CD4-positive, alpha-beta T cell treated with Interleukin-4 for 1 hour (primary cell): ENCODE measurements at regions not wholly inside any gene's neighbourhood (a gene's known extent, or its start where the extent isn't known, plus 50 kb on each side); places are given as distances from the start of the nearest gene placed in this dataset.

Source experiments
- DNase-seq, 2 donors: peaks; one replicate each; pipeline ENCODE4 v3.0.0-alpha.2; 2020 to 2022

- DNase-seq, result no peak
Observed at GRCh38 chr2:222146488-222146887, 152.3 kb downstream of the PAX3 start.

- DNase-seq, result no peak
Observed at GRCh38 chr2:222142027-222142426, 156.8 kb downstream of the PAX3 start.

DNA sequence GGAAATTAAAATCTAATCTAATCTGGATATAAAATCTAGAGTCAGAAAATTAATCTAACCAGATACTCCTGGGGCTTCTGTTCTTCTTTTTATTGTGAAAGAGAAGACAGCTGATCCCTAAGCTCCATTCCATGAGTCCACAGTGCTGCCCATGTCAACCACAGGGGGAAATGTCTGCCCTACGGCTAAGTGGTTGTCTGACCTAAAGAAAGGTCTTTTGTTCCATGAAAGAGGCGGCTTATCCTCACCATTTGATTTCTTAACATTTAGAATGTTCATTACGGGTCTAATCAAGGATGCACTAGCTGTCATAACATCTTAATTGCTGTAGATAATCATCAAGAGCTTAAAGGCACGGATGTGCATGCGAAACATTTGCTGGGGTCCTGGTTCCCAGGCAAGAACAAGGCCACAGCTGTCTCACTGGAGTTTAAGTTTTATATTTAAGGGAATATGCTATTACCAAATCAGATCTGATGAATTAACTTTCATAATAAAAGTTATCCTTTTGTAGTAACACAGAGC, 162.6 kb downstream of the PAX3 start:
- DNase-seq, result no peak

DNA sequence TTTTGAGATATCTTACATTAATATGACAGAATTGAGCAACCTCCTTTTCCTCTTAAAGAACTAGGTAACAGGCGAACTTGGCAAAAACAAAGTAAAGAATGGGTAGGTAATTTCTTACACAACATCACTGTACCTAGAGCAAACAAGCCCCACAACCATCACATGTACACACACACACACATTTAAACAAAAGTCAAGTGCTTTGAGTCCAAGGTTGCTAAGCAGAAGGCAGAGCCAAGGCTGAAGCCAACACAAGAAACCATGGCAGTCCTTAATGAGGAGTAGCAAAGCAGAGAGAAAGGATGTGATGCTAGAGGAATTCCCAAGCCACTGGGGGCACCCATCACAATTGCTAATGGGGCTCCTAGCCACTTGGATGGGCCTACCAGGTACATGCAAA, 164.1 kb downstream of the PAX3 start:
- no peak for DNase-seq

- DNase-seq, result no peak
Observed at GRCh38 chr2:222133897-222134296, 164.9 kb downstream of the PAX3 start.

GRCh38 chr2:222130855-222131254, 167.9 kb downstream of the PAX3 start:
- DNase-seq, result no peak

- no peak for DNase-seq
Observed at GRCh38 chr2:222127660-222128059, 171.1 kb downstream of the PAX3 start.

- DNase-seq, result no peak
Observed at GRCh38 chr2:222120933-222121332, 177.9 kb downstream of the PAX3 start.

- DNase-seq, result no peak
Observed at GRCh38 chr2:222115296-222115695, 183.5 kb downstream of the PAX3 start.

DNA sequence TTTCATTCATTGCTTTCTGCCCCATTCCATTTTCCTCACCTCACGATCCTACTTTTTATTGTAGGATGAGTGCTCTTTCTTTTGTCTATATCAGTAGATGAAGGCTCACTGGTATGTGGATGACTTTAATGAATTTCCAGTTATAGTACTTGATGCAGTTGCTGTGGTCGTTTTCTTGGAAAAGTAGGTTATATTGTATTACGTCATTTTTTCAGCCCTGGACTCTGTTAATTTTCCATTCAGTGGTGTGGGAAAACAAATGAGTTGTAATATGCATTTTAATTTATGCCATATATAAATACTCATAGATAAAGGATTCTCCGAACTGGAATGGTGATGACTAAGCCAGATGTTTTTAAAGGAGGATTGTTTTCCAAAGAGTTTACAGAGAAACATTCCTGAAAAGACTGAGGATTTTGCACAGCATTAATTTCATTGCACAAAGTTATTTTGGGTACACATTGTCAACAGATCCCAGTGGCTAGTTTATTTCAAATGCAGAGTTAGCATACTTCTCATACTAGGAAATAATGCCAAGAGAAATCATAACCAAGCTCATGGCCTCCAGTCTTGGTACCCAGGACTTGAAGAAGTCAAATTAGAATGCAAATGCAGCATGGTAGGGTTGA, 189.7 kb downstream of the PAX3 start:
- no peak for DNase-seq

GRCh38 chr2:222108497-222108896, 190.3 kb downstream of the PAX3 start:
- DNase-seq, result no peak

GRCh38 chr2:222105046-222105445, 193.8 kb downstream of the PAX3 start:
- no peak for DNase-seq

- no peak for DNase-seq
Observed at GRCh38 chr2:222102575-222103349, 196.0 kb downstream of the PAX3 start.

DNA sequence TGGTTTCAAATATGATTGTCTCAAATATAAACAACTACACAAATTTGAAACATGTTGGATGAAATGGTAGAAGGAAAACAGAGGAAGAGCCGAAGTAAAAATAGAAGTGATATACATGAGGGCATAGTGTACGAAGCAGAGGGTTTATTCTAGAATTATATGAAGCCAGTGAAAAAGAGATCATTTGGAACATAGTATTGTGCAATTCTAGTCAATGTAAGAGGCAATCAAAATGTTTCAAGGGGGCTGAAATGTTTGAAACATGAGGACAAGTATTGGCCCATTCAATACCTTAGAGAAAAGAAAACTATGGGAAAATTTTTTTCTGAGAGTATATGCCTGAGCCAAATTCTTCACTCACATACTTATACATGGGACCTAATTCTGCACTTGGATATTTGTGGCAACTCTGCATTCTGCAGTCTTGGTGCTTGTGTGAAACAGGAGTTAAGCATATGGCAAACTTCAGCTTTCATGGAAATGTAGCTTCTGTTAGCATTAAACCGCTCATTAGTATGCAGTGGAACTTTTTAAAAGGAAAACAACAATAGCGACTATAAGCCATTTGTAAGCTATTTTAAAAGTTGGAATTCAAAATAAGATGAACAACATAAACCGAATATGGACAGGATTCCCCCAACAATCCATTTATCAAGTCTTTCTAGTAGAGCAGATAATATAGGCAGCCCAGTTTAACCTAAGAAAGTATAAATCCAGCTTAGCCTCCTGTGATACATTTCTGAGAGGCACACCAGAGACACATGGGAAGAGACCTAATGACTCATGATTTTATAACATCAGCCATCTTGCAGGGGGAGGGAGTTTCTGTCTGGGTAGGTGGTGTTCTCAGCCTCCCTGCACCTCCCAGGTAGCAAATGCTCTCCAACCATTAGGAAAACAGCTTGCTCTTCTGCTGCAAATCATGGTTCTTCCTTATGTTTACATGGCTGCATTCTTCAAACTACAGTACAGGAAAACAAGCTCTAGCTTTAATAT, 197.8 kb downstream of the PAX3 start:
- no peak for DNase-seq

GRCh38 chr2:222088561-222088960, 210.2 kb downstream of the PAX3 start:
- DNase-seq, result no peak

- no peak for DNase-seq
Observed at GRCh38 chr2:222087998-222088397, 210.8 kb downstream of the PAX3 start.

GRCh38 chr2:222082201-222082600, 216.6 kb downstream of the PAX3 start:
- no peak for DNase-seq

GRCh38 chr2:222080141-222080540, 218.7 kb downstream of the PAX3 start:
- DNase-seq, result no peak

DNA sequence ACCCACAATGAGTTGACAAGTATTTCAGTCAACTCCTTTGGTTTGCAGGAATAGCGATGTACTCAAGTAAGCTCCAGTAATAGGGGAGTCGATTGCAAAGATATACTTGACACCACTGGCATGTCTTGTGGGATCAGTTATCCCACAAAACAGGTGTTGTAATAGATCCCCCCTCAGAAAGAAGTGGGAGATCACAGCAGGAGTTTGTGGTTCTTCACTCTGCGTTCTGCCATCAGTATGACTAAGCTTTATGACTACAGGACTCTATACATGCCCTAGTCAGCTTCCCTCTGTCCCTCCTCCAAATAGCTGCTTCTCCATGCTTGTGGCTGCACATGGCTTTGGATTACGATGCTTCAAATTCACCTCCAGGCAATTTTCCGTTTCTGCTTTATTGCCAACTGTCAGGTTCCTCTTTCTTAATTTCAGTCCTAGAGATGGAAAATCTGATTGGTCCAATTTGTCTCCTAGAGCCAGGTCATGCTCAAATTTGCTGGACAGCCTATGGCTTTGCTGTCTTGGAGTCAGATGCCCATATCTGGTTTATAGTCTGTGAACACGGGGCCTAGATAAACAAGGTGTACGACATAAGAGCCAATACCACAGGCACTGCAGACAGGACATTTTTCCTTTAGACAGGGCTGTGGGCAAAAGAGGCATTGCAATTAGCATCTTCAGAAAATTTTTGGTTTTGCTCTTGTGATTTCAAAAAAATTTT, 221.7 kb downstream of the PAX3 start:
- no peak for DNase-seq

GRCh38 chr2:222074674-222075073, 224.1 kb downstream of the PAX3 start:
- DNase-seq, result no peak

- DNase-seq, result no peak
Observed at GRCh38 chr2:222071911-222072310, 226.9 kb downstream of the PAX3 start.

DNA sequence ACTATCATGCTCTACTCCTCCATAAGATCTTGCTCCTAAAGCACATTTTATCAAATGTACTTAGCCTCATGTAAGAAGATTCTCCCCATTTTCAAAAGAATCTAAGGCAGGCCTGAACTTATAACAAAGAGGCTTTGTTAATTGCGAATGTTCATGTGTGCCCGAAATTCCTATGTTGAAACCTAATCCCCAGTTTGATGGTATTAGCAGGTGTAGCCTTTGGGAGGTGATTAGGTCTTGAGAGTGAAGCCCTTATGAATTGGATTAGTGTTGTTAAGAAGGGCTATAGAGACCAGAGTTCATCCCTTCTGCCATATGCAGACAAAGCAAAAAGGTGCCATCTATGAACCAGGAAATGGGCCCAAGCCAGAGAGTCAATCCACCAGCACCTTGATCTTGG, 234.5 kb downstream of the PAX3 start:
- no peak for DNase-seq
